ENCODE measurements at regions not wholly inside any gene's neighbourhood (a gene's known extent, or its start where the extent isn't known, plus 50 kb on each side); places are given as distances from the start of the nearest gene placed in this dataset.

DNA sequence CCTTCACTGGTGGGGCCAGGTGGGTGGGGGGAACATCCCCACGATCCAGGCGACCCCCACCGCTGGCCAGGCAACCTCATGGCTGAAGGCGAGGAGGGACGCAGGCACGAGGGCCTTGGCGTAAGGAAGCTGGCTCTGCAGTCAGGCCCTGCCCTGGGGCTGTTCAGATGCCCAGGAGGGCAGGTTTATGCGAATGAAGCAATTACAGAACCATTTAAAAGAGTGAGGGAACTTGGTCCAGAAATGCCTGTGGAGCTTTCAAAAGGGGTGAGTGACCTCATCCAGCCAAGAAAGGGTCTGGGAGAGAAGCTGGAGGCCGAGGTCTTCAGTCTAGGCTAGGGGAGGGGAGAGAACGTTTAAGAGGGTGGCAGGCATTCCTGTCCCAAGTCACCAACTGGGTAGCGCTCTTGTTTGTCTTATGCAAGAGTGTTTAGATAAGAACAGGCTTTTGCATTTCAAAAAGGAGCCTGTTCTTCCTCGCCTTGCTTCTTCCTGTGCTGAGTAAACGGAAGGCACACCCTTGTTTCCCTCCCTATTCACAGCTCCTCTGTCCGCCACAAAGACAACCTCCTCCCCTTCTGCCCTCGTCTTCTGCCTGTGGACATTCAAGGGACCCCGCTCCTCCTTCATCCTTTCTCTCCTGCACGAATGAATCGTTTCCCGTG lies 183.5 kb upstream of the SDK2 start:
- Mint-ChIP-seq H3K27me3 (peaks cover 6% of the 10 kb centered on the region), H3K4me1 (no peaks in the 10 kb centered on the region), H3K9me3 (no peaks in the 10 kb centered on the region), H3K27ac (no peak overlapping the region), H3K4me3 (no peak overlapping the region), H3K36me3 (ENCODE audit: low read depth) (no peaks in the 10 kb centered on the region)
- TF ChIP-seq, protein P1, sequence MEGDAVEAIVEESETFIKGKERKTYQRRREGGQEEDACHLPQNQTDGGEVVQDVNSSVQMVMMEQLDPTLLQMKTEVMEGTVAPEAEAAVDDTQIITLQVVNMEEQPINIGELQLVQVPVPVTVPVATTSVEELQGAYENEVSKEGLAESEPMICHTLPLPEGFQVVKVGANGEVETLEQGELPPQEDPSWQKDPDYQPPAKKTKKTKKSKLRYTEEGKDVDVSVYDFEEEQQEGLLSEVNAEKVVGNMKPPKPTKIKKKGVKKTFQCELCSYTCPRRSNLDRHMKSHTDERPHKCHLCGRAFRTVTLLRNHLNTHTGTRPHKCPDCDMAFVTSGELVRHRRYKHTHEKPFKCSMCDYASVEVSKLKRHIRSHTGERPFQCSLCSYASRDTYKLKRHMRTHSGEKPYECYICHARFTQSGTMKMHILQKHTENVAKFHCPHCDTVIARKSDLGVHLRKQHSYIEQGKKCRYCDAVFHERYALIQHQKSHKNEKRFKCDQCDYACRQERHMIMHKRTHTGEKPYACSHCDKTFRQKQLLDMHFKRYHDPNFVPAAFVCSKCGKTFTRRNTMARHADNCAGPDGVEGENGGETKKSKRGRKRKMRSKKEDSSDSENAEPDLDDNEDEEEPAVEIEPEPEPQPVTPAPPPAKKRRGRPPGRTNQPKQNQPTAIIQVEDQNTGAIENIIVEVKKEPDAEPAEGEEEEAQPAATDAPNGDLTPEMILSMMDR (IDR thresholded peaks at IDR 0.05): no peak
- DNase-seq (no peak), ATAC-seq (ENCODE audit: low read depth) (no peak)
- ChIA-PET CTCF (no interaction called here), POLR2A (no interaction called here)
- intact Hi-C loops (cut with micrococcal nuclease): no loop called here

DNA sequence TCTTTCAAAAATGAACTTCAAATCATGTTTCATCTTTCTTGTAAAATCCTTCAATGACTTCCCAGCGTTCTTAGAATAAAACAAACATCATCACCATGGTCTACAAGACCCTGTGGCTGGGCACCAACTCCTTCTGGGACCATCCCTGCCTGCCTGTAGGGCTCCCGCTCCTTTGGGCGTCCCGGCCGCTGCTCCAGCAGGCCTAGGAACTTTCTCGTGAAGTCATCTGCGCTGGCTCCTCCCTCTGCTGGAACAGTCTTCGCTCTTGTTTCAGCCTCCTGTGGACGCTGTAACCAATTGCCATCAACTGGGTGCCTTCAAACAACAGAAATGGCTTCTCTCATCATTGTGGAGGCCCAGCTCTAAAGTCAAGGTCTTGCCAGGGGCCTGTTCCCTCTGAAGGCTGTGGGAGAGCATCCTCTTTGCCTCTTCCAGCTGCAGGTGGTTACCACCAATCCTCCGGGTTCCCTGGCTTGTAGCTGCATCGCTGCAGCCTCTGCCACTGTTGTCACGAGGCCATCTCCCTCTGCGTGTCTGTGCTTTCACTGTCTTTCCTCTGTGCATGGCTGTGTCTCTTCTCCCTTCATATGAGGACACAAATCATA lies 185.5 kb upstream of the SDK2 start:
- intact Hi-C loops (cut with micrococcal nuclease): no loop called here
- no peaks in the 10 kb centered on the region for H3K4me1 Mint-ChIP-seq
- DNase-seq: no peak
- POLR2A ChIA-PET: no interaction called here
- ATAC-seq (ENCODE audit: low read depth): no peak
- no peak overlapping the region for H3K4me3 Mint-ChIP-seq
- TF ChIP-seq, protein P1 (IDR thresholded peaks at IDR 0.05): no peak
- no peaks in the 10 kb centered on the region for H3K36me3 Mint-ChIP-seq (ENCODE audit: low read depth)
- H3K27me3 Mint-ChIP-seq: peaks cover 6% of the 10 kb centered on the region
- CTCF ChIA-PET: no interaction called here
- H3K9me3 Mint-ChIP-seq: no peaks in the 10 kb centered on the region
- no peak overlapping the region for H3K27ac Mint-ChIP-seq

DNA sequence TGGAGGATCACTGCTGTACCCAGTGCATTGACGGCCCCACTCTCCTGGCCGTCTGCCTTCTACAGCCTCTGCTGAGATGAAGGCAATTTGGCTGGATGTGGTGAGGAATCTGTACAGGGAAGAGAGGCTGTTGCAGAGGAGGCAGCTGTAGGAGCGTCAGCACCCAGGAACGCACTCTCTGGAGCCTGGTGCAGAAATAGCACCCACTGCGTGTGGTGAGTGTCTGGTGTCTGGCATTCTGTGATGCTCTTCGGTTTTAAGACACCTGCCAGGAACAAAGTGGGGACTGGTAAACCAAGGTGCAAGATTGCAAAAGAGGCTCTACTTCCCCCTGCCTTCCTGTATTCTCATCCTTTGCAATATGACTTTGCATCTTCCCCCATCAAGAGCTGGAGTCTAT lies 187.5 kb upstream of the SDK2 start:
- no peaks in the 10 kb centered on the region for H3K4me1 Mint-ChIP-seq
- TF ChIP-seq, protein P1 (IDR thresholded peaks at IDR 0.05): no peak
- CTCF ChIA-PET: no interaction called here
- H3K36me3 Mint-ChIP-seq (ENCODE audit: low read depth): no peaks in the 10 kb centered on the region
- H3K9me3 Mint-ChIP-seq: peaks cover 4% of the 10 kb centered on the region
- no peak overlapping the region for H3K4me3 Mint-ChIP-seq
- H3K27ac Mint-ChIP-seq: no peak overlapping the region
- POLR2A ChIA-PET: no interaction called here
- peaks cover 6% of the 10 kb centered on the region for H3K27me3 Mint-ChIP-seq
- intact Hi-C loops (cut with micrococcal nuclease): no loop called here
- DNase-seq (no peak), ATAC-seq (ENCODE audit: low read depth) (no peak)

DNA sequence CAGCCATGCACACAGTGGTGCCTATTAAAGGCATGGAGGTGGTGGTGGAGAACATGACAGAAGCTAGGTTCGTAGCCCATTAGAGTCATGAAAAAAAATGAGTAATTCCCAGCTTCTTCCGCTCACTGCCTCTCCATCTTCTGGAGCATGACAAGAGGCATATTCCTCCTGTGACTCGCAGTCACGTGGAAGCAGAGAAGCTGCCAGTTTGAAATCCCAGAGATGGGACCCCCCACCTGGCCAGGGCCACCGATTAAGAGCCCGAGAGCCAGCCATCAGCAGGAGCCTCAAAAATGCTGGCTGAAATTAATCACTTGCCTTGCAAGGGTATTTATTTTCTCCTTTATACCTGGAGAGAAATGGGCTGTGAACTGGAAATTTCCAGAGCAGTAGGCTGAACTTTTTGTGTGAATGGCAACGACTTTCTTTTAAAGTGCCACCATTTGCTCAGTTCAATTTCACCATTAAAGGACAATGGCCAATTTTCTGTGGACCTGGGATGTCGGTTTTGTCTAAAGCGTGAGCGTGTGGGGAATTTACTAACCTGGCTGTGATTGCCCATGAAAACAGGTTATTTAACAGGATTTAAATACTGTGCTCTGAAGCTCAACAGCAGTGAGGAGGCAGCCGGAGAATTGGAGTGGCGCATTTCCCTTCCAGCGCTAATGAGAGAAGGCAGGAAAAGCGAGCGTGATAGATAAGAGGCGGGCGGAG lies 189.7 kb upstream of the SDK2 start:
- CTCF ChIA-PET: no interaction called here
- DNase-seq (no peak), ATAC-seq (ENCODE audit: low read depth) (no peak)
- H3K4me1 Mint-ChIP-seq: no peaks in the 10 kb centered on the region
- H3K27me3 Mint-ChIP-seq: peaks cover 6% of the 10 kb centered on the region
- H3K4me3 Mint-ChIP-seq: no peak overlapping the region
- H3K9me3 Mint-ChIP-seq: peaks cover 5% of the 10 kb centered on the region
- POLR2A ChIA-PET: no interaction called here
- H3K36me3 Mint-ChIP-seq (ENCODE audit: low read depth): no peaks in the 10 kb centered on the region
- TF ChIP-seq, protein P1 (IDR thresholded peaks at IDR 0.05): no peak
- H3K27ac Mint-ChIP-seq: no peak overlapping the region
- intact Hi-C loops (cut with micrococcal nuclease): no loop called here

DNA sequence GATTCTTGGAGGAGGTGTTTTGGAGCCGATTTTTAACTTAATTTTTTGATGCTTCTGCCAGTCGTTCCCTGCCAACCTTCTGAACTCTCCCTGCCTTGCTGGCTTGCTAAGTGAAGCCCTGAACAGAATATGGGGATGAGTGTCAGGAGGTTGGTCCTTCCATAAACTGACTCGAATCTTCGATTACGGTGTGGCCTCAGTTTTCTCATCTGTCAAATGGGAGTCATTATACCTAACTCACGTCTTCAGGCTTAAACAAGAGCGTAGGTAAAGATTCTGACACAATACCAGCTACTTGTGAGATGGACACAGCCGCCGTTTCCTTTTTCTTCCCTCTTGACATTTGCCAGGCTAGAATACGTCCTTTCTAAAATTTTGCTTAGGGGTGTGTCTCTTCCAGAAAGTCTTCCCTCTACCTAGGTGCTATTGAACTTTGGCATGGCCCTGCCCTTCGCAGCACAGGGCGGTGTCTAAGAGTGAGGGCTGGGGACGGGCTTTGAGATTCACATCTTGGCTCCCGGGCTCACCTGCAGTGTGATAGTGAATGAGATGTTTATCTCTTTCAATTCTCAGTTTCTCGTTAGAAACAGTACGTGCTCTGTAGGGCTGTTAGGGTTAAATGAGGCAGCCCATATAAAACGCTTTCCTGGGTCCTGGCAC lies 190.6 kb upstream of the SDK2 start:
- ChIA-PET CTCF (no interaction called here), POLR2A (no interaction called here)
- H3K36me3 Mint-ChIP-seq (ENCODE audit: low read depth): no peaks in the 10 kb centered on the region
- no peak overlapping the region for H3K27ac Mint-ChIP-seq
- TF ChIP-seq, protein P1 (IDR thresholded peaks at IDR 0.05): no peak
- ATAC-seq (ENCODE audit: low read depth) (no peak), DNase-seq (no peak)
- H3K27me3 Mint-ChIP-seq: peaks cover 10% of the 10 kb centered on the region
- intact Hi-C loops (cut with micrococcal nuclease): no loop called here
- peaks cover 5% of the 10 kb centered on the region for H3K9me3 Mint-ChIP-seq
- no peak overlapping the region for H3K4me3 Mint-ChIP-seq
- no peaks in the 10 kb centered on the region for H3K4me1 Mint-ChIP-seq
